GM21786 (cell line): ENCODE measurements at regions not wholly inside any gene's neighbourhood (a gene's known extent, or its start where the extent isn't known, plus 50 kb on each side); places are given as distances from the start of the nearest gene placed in this dataset.

ENCODE experiments used
- ATAC-seq: cut with Tn5 transposase; IDR thresholded peaks from one replicate; pipeline ENCODE4 v1.9.1; 2021; ENCODE audit not compliant: unreplicated experiment

DNA sequence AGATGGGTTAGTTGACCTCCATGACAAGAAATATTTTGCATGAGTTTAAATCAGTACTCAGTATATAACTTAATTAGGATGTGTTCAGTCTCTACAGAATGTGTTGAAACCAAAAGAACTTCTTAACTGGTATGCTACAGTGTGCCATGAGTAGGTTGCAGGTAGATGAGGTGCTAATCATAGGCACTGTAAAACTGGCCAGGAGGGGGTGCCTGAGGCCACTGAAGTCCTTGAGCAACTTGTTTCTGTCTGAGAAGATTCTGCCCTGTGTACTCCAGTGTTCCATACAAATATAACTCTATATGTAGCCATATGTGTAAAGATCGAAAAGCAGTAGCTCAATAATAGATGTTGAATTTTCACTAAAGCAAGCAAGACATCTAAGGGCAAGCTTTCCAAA, 549.2 kb upstream of the KLF12 start:
- no peak for ATAC-seq

DNA sequence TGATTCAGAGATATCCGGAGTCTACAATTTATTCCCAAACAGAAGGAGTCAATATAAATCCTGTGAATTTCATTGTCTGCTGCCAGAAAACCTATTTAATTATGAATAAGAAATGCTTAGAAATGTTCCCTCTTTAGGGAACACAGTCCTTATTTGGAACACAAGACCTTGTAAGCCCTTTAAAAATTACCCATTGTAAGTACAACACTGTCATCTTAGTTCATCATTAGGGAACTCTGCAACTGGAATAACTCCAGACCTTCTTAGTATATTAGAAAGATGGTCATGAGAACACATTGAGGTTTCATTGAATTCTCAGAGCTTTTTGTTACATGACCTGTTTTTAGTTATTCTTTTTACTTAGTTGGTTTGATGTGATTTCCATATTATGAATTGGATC, 548.5 kb upstream of the KLF12 start:
- ATAC-seq, result no peak

DNA sequence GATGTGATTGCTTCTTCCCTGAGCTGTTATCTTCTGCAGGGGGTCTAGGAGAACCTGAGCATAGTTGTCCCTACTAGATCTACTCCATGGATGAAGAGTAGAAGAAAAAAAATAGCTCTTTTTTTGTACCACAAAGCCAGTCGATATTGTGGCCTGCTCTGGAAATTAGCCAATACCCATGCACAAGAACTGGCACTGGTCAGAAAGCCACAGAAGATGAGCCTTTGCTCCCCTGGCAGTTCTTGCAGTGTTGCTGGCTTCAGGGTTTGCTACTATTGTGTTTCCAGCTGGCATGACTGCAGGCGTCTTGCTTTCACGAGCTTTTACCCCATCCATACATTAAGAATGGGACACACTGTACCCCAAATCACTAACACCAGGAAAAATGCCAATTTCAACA, 547.7 kb upstream of the KLF12 start:
- ATAC-seq, result no peak

DNA sequence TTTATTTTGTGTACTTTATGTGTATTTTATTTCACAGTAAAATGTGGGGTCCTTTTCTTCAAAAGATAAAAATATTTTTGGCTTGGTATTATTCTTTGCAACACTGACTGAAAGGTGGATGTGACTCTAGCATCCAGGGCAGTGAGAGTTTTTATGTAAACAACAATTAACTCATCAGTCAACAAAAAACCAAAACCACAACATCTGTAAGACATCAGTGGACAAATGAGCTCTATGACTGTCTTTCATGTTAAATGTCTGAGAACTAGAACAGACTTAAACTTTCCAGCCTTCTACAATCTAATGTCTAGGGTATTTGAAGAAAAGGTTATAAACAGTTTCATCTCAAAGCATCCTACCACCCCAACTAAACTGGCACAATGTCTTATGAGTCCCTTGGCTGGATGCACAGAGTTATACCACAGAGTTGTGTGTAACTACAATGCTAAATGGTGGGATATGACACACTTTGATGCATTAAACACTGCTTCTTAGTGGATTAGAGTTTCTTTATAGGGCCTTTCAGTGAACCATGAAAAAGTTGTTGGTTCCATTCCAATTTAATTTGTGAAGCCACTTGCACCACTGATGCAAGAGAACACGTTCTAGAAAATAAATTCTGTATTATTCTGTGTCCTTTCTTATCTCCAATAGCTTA, 544.2 kb upstream of the KLF12 start:
- no peak for ATAC-seq

DNA sequence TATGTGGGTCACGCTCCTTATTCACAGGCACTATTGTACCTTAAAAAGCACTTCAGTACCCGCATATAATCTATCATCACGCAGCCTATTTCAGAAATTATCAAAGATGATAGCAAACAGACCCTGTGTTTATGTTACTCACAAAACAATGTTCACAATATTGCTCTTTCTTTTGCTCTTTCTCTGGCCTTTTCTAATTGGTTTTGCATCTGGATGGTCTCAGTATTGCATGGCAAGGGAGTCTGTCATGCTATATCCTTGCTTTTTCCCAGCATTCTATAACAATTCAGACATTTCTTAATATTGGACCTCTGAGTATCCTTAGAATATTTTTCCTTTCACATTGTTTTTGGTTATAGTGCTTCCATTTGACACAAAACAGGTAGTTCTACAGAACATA, 541.8 kb upstream of the KLF12 start:
- ATAC-seq, result no peak

DNA sequence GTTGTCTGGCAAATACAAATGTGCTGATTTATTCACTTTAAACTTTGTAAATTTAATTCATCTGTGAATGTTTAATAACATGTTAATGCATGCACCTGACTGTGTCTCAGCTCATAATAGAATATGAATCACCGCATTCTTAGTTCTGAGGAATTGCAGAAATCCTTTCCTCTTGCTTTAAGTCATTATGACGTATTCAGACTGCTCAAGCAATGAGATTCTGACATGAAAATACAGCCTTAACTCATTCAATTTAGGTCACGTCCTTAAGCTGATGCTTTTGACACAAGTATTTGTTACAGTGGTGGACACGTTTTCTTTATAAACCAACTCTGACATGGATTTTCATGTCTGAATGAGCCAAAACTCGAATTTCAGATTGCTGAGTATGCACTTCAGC, 541.0 kb upstream of the KLF12 start:
- ATAC-seq, result no peak

DNA sequence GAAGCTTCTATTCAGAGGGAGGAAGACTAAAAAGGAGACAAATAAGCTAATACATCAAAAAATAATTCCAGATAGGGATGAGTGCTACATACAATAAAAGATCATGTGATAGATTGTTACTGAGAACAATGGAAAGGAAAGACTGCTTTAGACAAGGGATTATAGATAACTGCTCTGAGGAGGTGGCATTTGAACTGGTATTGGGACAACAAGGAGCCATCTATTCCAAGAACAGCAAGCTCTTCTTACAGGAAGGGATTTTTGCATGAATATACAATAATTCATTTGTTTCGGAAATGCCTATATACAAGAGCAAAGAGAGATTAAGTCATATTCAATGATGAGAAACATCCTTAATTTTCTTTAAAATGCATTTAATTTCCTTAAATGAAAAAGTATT, 540.5 kb upstream of the KLF12 start:
- no peak for ATAC-seq

DNA sequence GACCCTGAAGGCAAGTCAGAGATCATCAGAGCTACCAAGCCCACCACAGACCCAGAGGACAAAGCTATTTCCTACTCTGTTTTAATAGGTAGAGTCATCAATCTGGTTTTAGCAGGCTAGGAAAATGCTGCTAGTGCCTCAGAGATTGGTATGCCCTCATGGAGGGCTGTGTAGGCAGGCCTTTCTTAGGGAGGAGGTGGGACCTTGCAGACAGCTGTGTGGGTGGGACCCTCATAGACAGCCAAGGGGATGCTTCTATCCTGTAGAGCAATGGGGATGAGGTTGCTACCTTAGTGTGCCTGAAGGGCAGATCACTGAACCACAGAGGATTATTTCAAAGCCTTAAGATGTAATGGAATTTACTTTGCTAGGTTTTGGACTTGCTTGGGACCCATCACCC, 534.9 kb upstream of the KLF12 start:
- no peak for ATAC-seq

DNA sequence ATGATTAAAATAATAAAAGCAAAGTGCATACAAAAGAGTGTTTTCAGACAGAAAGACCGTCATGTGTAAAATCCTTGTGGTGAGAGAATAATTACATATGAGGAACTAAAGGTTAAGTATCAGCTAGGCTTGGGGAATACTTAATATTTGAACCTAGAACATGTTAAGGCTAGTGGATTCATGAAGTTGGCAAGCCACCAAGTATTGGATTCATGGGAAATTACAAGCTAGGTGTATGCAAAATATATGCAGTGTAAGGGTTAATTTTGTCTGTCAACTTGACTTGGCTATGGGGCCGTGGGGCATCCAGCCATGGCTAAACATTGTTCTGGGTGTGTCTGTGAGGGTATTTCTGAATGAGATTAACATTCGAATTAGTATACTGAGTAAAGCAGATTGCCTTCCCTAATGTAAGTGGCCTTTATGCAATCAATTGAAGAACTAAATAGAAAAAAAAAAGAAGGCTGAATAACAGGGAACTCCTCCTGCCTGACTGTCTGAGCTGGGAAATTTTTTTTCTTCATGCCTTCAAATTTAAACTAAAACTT, 533.5 kb upstream of the KLF12 start:
- ATAC-seq, result no peak

DNA sequence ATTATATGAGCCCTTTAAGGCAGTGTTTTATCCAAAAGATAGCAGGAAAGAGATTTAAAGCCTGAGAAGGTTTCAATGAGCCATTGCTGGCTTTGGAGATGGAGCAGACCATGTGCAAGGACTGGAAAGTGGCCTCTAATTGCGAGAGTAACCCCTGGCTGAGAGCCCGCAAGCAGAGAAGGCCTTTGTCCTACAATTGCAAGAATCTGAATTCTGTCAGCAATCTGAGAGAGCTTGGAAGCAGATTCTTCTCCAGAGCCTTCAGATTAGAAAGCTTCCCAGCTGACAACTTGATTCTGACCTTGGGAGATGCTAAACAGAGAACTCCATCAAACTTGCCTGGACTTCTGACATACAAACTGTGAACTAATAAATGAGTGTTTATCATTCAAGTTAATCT, 528.7 kb upstream of the KLF12 start:
- no peak for ATAC-seq

DNA sequence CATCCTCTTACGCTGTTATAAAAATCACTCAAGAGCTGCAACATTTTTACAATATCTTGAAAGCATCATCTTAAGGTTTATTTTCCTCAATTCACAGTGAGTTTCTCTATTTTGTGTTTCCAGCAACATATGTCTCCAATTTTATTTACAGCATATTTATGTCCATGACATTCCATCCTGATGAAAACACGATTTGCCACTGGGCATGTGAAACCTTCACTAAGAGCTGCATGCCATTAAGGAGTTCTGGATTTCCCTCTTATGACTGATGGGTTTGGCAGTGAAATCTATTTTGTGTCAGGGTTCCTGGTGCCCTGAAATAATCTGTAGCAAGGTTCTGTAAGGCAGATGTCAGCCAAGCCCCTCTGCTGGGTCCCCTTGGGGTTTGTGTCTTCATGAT, 527.6 kb upstream of the KLF12 start:
- ATAC-seq, result no peak

DNA sequence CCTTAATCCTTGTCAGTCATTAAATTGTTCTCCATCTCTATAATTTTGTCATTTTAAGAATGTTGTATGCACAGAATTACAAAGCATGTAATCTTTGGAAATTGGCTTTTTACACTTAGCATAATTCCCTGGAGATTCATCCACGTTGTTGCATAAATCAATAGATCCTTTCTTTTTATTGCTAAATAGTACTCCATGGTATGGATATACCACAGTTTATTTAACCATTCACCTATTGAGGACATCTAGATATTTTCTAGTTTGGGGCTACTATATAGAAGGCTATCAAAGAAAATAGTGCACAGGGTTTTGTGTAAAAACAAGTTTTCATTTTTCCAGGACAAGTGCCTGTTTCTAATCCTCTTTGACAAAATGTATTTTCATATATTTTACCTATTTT, 523.6 kb upstream of the KLF12 start:
- ATAC-seq, result no peak

DNA sequence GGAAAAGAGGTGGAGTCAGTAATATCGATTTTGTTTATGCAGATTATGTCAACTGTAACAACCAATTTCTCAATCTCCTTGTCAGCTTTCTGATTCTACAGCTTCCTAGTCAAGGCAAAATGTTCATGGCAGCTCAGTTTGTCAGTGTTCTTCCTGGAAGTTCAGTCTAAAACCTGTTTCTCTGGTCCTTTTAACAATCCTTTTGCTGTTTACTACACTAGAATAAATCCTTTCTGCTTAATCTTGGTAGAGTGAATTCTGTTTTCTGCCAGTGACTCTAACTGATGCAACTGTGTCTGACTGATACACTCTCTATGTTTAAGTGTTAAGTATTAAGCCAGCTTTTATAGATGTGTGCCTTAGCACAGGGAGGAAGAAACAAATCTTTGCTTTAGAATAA, 516.9 kb upstream of the KLF12 start:
- ATAC-seq, result no peak

DNA sequence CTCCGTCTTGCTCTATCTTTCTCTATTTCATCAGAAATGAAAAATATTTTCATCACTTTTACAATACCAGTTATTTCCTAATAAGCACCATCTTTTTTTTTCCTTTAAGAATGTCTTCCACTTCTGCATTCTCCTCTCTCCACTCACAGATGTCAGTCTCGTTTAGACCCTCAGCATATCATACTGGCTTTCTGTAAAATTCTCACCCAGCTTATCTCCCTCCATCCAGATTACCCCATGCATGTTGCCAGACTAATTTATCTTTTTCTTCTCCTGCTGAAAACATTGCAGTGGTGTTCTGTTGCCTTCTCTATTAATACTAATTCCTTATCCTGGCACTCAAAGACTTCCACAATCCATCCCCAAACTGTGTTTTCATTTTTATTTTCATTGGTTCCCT, 513.8 kb upstream of the KLF12 start:
- no peak for ATAC-seq

DNA sequence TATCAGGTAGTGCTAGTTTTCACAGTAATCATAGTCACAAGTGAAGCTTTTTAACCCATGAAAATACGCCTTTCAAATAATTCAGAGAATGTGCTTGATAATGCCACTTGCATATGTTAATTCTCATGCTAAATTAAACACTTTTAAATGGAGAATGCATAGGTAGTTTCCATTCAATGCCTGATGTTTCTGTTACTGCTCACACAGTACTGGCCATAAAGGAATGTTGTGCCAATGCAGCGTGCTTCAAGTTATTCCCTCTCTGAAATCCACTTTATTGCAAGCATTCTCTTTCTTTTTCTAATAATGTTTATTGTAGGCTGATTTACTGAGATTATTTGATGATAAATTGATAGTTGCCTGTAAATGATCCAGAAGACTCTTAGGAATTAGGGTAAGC, 513.0 kb upstream of the KLF12 start:
- no peak for ATAC-seq

DNA sequence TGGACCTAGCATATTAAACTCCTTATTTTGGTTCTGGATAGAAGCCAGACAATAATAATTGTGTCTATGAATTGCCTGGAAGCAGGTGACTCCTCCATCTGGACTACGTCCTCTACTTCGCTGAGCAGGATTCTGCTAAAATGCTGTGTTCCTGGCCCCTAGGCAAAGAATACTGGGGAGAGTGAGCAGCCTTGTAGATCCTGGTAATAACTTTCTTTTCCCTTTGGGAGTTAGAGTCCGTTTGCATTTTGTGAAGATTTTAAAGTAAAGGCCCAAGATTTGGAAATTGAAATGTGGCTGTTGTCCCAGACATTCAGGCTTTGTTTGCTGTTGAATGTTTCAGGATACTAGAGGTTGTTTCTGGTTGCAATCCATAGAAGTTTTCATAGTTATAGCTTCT, 511.9 kb upstream of the KLF12 start:
- no peak for ATAC-seq

DNA sequence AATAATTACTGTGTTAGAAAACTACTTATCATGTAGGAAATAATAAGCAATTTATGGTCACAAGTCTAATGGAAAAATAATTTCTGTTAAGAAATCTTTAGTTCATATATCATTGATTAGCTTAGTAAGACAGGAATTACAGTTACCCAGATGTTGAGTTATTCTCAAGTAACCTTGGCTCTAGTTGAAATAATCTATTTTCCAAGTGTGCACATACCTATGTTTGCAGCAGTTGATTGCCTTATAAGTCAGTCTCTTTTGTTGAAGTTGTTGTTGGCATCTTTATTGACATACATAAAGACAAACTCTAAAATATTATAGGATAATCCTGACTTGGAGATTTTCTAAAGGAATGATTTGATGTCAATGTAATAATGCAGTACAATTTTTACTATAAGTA, 511.4 kb upstream of the KLF12 start:
- ATAC-seq, result no peak

DNA sequence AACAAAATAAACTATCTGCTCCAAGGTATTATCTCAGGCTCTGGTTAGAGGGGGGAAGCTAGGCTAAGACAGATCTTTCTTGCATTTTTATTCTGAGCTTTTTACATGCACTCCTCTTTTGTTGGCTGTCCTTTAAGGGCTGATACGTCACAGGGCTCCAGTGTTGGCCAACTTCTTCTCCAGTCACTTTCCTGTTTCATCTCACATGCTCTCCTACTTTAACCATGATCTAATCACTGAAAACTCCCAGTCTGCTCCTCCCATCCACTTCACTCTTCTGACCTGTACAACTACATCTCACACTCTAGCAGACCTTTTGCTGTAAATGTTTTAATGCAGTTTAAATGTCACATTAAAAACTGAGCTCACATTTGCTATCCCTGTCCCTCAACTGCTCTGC, 510.0 kb upstream of the KLF12 start:
- ATAC-seq, result no peak

DNA sequence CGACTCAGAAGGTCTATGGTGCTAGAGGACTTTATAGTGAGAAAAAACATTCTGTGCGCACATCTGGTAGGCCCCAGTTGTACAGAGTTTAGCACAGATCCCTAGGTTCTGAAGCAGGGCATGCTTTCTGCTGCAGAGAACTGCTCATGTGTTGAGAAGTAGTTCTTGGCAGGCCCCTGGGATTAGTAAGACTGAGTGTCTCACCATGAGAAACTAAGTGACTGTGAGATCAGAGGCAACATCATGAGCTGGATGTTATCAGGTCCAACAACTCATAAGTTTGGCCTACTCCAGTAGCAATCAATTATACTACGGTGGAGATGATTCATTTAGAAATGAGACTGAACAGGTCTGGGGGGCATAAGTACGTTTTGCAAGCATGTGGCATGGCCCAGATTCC, 507.4 kb upstream of the KLF12 start:
- ATAC-seq, result no peak

DNA sequence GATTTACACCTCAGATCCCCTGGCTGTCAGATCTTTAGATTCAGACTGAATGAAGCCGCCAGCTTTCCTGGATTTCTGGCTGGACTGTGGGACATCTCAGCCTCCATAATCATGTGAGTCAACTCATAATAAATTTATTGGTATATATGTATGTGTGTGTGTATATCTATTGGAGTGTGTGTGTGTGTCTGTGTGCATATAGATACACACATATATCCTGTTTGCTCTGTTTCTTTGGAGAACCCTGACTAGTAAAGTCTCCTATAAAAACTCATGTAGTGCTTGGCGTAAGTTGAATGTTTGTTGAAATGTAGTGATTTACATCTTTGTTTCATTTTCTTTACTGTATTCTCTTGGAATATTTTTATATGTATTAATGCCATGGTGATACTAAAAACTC, 499.5 kb upstream of the KLF12 start:
- ATAC-seq, result no peak

DNA sequence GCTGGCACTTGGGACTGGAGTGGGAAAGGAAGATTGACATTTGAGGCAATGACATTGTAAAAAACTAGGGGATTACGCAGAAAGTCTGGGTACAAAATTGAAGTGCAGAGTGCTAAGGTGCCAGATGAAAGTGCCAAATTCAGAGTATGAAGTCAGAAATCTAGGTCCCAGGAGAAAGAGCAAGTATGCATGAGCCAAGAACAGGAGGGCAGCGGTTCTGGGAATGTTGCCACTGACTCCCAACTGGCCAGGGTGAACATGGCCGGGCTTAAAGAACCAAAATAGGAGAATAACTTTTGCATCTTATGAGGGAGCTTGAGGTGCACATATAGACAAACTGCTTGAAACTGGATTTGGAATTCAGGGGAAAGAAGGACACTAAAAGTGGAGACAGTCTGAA, 495.8 kb upstream of the KLF12 start:
- no peak for ATAC-seq

DNA sequence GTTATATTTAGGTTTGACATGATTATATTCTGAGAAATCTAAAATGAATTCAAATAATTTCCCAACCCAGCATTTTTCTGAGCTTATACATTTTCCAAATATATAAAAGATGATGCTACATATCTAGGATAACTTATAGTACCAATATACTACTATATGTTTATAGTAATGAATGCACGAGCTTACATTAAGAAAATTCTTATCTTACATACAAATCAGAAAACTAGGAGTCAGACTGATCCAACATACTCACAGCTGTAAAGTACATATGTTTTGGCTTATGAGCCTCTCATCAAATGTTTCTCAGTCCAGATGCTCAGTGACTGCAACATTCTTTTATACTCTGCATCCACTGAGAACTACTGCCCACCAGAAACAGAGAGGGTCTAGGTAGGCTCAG, 491.3 kb upstream of the KLF12 start:
- ATAC-seq, result no peak

DNA sequence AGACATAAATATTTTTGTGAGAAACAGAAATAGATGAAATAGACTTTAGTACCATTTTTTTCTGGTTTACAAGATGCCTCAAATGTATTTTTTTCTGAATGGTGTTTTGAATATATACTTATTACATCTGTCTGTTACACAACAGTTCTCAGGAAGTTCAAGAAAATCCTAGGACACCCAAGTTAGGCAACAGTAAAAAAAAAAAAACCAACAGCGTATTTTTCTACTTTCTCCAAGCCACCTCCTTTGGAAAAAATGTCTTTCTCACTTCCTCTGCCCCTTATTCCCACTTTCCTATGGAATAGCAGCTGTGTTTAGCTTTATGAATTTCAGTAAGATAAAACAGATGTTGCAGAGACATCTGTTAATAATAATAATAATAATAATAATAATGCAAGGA, 489.6 kb upstream of the KLF12 start:
- ATAC-seq, result no peak

DNA sequence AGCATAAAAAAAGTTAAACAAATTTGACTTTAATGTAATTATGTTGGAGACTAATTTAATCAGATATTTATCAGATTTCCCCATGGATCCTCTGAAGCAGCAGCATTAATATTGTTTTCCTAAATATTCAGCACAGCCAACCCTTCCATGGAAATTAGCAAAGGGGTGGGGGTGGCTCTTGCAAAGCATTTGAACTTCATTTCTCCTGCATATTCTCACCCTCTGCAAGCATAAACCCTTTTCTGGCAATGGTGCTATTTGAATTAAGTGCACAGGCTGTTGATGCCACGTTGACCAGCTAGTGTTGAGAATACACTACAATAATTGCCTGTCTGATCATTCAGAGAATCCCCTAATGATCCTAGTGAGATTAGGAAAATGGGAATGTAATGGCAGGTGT, 488.1 kb upstream of the KLF12 start:
- no peak for ATAC-seq
